H1 (cell line): ENCODE measurements at regions not wholly inside any gene's neighbourhood (a gene's known extent, or its start where the extent isn't known, plus 50 kb on each side); places are given as distances from the start of the nearest gene placed in this dataset.

Experiments used
- EP300 ChIP-seq, 2 experiments: IDR thresholded peaks; 1 replicate in 1 of 2; 2 replicates in 1 of 2; pipeline ENCODE4 v1.6.1; 2011 to 2012; ENCODE audit warnings: low read depth in 2 of 2, low read length in 2 of 2, mild to moderate bottlenecking in 2 of 2, borderline replicate concordance in 1 of 2, inconsistent platforms in 1 of 2, moderate library complexity in 1 of 2
- YY1 ChIP-seq: IDR thresholded peaks from 2 replicates; pipeline ENCODE4 v1.6.1; 2011; ENCODE audit warnings: low read depth, mild to moderate bottlenecking, low read length

DNA sequence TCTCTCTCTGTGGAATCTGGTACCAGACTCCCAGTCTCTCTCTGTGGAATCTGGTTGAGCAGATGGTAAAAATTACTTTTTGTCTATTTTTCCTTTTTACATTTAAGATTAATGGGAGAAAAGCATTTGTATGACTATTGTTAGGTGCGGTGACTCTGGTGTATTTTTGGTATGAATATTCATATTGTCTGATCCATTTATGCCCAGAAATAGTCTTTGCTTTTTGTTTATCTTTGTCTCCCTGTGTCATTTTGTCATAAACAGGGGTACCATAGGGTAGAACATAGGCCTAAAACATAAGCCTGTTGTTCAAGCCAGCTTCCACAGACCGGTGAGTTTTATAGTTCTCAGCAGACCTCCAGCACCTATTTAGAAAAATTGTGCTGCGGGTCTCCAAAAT is 78.7 kb downstream of the ETS2 start:
- TF ChIP-seq YY1 (no peak), EP300 (IDR thresholded peaks at IDR 0.05; ENCODE audit: borderline replicate concordance in 1 of 2, low read depth in 2 of 2, low read length in 2 of 2) (no peak)
